GM12865 (cell line): ENCODE measurements at regions not wholly inside any gene's neighbourhood (a gene's known extent, or its start where the extent isn't known, plus 50 kb on each side); places are given as distances from the start of the nearest gene placed in this dataset.

Experiments
- DNase-seq: peaks from one replicate; pipeline ENCODE4 v3.0.0; 2010; ENCODE audit warnings: low read depth
- H3K4me3 ChIP-seq: 2 replicates; pipeline ENCODE4 v1.5.1; 2011; ENCODE audit warnings: mild to moderate bottlenecking, low read depth, low read length, control low read depth
- CTCF ChIP-seq: IDR thresholded peaks from 2 replicates; pipeline ENCODE4 v1.5.1; 2011; ENCODE audit warnings: low read length, control low read depth, low read depth, inconsistent platforms; ENCODE audit not compliant: insufficient read depth; ENCODE audit errors: missing control alignments

- TF ChIP-seq CTCF: no peak
- H3K4me3 ChIP-seq: no peak overlapping the region
- no peak for DNase-seq
Measured at GRCh38 chr10:59064080-59064692, 112.3 kb upstream of the PHYHIPL start.

- H3K4me3 ChIP-seq: no peak overlapping the region
- no peak for DNase-seq
- no peak for TF ChIP-seq CTCF
Measured at GRCh38 chr10:59064759-59065539, 111.5 kb upstream of the PHYHIPL start.

- peak; percentile 38 for DNase-seq
- no peak overlapping the region for H3K4me3 ChIP-seq
- TF ChIP-seq CTCF: no peak
Measured at GRCh38 chr10:59068581-59069191, 107.8 kb upstream of the PHYHIPL start.

GRCh38 chr10:59072038-59072437 lies 104.4 kb upstream of the PHYHIPL start:
- TF ChIP-seq CTCF: no peak
- H3K4me3 ChIP-seq: no peak overlapping the region
- DNase-seq: no peak

GRCh38 chr10:59073456-59074053 lies 102.9 kb upstream of the PHYHIPL start:
- H3K4me3 ChIP-seq: no peak overlapping the region
- DNase-seq: no peak
- no peak for TF ChIP-seq CTCF

- H3K4me3 ChIP-seq: no peak overlapping the region
- DNase-seq: no peak
- TF ChIP-seq CTCF: no peak
Measured at GRCh38 chr10:59075576-59075975, 100.9 kb upstream of the PHYHIPL start.
